Transverse colon (tissue), 4 donors: ENCODE measurements at regions not wholly inside any gene's neighbourhood (a gene's known extent, or its start where the extent isn't known, plus 50 kb on each side); places are given as distances from the start of the nearest gene placed in this dataset.

Experiments used
- DNase-seq: peaks from one replicate; pipeline ENCODE4 v3.0.0-alpha.2; 2019
- H3K27ac ChIP-seq, 4 donors: fragments of 200-600 bp; sonication (generic); 2 replicates each; pipeline ENCODE4 v1.5.1; 2016 to 2018; ENCODE audit warnings: inconsistent platforms in 4 of 4
- H3K27me3 ChIP-seq: fragments of 200-600 bp; sonication (generic); 2 replicates; pipeline ENCODE4 v1.5.1; 2017; ENCODE audit warnings: inconsistent platforms
- H3K36me3 ChIP-seq, 4 donors: fragments of 200-600 bp; sonication (generic); 2 replicates each; pipeline ENCODE4 v1.5.1; 2017 to 2019; ENCODE audit warnings: inconsistent platforms in 4 of 4
- H3K4me1 ChIP-seq, 4 donors: fragments of 200-600 bp; sonication (generic); 2 replicates each; pipeline ENCODE4 v1.5.1; 2017 to 2020; ENCODE audit warnings: inconsistent platforms in 4 of 4
- H3K4me3 ChIP-seq, 4 donors: fragments of 200-600 bp; sonication (generic); 1 replicate in 1 of 4; 2 replicates in 3 of 4; pipeline versions ENCODE4 v1.5.1 to v1.6.1; 2017 to 2019; ENCODE audit warnings: inconsistent platforms in 4 of 4
- H3K9me3 ChIP-seq, 2 donors: fragments of 200-600 bp; sonication (generic); 2 replicates each; pipeline ENCODE4 v1.5.1; 2017 to 2019; ENCODE audit warnings: inconsistent platforms in 2 of 2
- CTCF ChIP-seq, 5 experiments: fragments of 200-600 bp in 3 of 5; fragments of 450-650 bp in 2 of 5; sonication (generic) in 3 of 5; IDR thresholded peaks; 1 replicate in 2 of 5; 2 replicates in 3 of 5; pipeline ENCODE4 v1.5.1; 2016 to 2017; ENCODE audit warnings: antibody characterized with exemption in 5 of 5, inconsistent platforms in 3 of 5, mild to moderate bottlenecking in 2 of 5, moderate library complexity in 1 of 5
- EP300 ChIP-seq: sonication (generic); formaldehyde crosslinking; IDR thresholded peaks from one replicate; pipeline ENCODE4 v1.6.1; 2017; ENCODE audit warnings: antibody characterized with exemption, low read depth
- POLR2A ChIP-seq: fragments of 450-650 bp; IDR thresholded peaks from one replicate; pipeline ENCODE4 v1.6.1; 2016; ENCODE audit warnings: antibody characterized with exemption, mild to moderate bottlenecking, moderate library complexity
- POLR2AphosphoS5 ChIP-seq, 3 donors: sonication (generic); formaldehyde crosslinking; IDR thresholded peaks; one replicate each; pipeline ENCODE4 v1.6.1; 2016; ENCODE audit warnings: antibody characterized with exemption in 3 of 3
- WGBS, 2 donors: methylation state at CpG; one replicate each; pipeline ENCODE4 v1.1.5; 2018; ENCODE audit warnings: low coverage in 1 of 2; 5-methylcytosine and 5-hydroxymethylcytosine counted together
- in situ Hi-C, 4 donors: fragments of 200-750 bp; cut with MboI; loops; one replicate each; pipeline versions ENCODE4 v1.15.0 to v1.15.1; 2017; ENCODE audit warnings: low sequenced_read_pairs in 3 of 4, low pct_ligation_motif_present in 1 of 4, low pct_unique_long_range_greater_than_20kb in 1 of 4
- intact Hi-C: fragments of 100-400 bp; cut with DNase I; formaldehyde crosslinking; loops from one replicate; pipeline ENCODE4 v1.15.1; 2023; ENCODE audit warnings: low total_unique reads

- in situ Hi-C loops (no loop called here), intact Hi-C loops (no loop called here)
- H3K4me3 ChIP-seq = no peak overlapping the region
- TF ChIP-seq EP300 (no peak), POLR2AphosphoS5 (IDR thresholded peaks at IDR 0.05) (no peak), CTCF (IDR thresholded peaks at IDR 0.05) (no peak), POLR2A (no peak)
- H3K27me3 ChIP-seq = no peaks in the 10 kb centered on the region
- H3K4me1 ChIP-seq = peaks cover 0 to 12% (median 0%) of the 10 kb centered on the region in 4 donors
- no peaks in the 10 kb centered on the region for H3K36me3 ChIP-seq
- DNase-seq = no peak
- 80 to 93% methylated on average over 3 of the region's 3 CpGs for WGBS, 2 donors
- no peaks in the 10 kb centered on the region for H3K9me3 ChIP-seq
- H3K27ac ChIP-seq = no peak overlapping the region
Measured at GRCh38 chr7:80309377-80309776, 174.7 kb downstream of the GNAI1 start.

GRCh38 chr7:80307227-80307856, 172.7 kb downstream of the GNAI1 start:
- Histone ChIP-seq H3K9me3 (no peaks in the 10 kb centered on the region), H3K4me1 (peaks cover 0 to 10% (median 0%) of the 10 kb centered on the region in 4 donors), H3K27ac (no peak overlapping the region), H3K4me3 (no peak overlapping the region), H3K36me3 (no peaks in the 10 kb centered on the region), H3K27me3 (no peaks in the 10 kb centered on the region)
- TF ChIP-seq POLR2A (no peak), CTCF (IDR thresholded peaks at IDR 0.05) (no peak), POLR2AphosphoS5 (IDR thresholded peaks at IDR 0.05) (no peak), EP300 (no peak)
- DNase-seq = no peak
- 87 to 90% methylated on average over 2 of the region's 2 CpGs for WGBS, 2 donors
- in situ Hi-C loops = no loop called here
- intact Hi-C loops = no loop called here

DNA sequence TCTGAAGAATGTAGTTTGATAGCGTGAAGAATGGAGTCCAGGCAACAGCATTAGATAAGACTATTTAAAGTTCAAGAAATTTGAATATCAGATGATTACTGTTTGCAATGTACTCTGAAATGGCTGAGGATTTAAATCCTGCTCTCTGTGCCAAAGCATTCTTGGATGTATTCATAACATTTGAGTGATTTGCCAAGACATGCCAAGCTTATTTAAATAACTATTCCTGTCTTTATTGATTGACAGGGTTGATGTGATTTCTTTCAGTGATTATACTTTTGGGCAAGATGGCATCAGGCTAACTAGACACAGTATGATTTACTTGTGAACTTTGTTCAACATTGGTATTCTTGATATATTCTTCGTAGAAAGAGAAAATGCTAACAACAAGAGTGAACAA, 168.7 kb downstream of the GNAI1 start:
- 75 to 89% methylated on average over 2 of the region's 2 CpGs for WGBS, 2 donors
- Histone ChIP-seq H3K4me3 (no peak overlapping the region), H3K36me3 (no peaks in the 10 kb centered on the region), H3K4me1 (no peaks in the 10 kb centered on the region), H3K27ac (no peak overlapping the region), H3K27me3 (no peaks in the 10 kb centered on the region), H3K9me3 (no peaks in the 10 kb centered on the region)
- TF ChIP-seq CTCF (IDR thresholded peaks at IDR 0.05) (no peak), EP300 (no peak), POLR2AphosphoS5 (IDR thresholded peaks at IDR 0.05) (no peak), POLR2A (no peak)
- in situ Hi-C loops (no loop called here), intact Hi-C loops (no loop called here)
- DNase-seq = no peak

GRCh38 chr7:80302636-80303035, 168.0 kb downstream of the GNAI1 start:
- in situ Hi-C loops = no loop called here
- no peak overlapping the region for H3K4me3 ChIP-seq
- no peaks in the 10 kb centered on the region for H3K36me3 ChIP-seq
- no peak for DNase-seq
- H3K27ac ChIP-seq = no peak overlapping the region
- no peaks in the 10 kb centered on the region for H3K27me3 ChIP-seq
- no peak for TF ChIP-seq CTCF (IDR thresholded peaks at IDR 0.05)
- no peak for TF ChIP-seq POLR2AphosphoS5 (IDR thresholded peaks at IDR 0.05)
- TF ChIP-seq POLR2A = no peak
- TF ChIP-seq EP300 = no peak
- H3K9me3 ChIP-seq = no peaks in the 10 kb centered on the region
- H3K4me1 ChIP-seq = no peaks in the 10 kb centered on the region
- WGBS, 2 donors = 83 to 100% methylated on average over 2 of the region's 2 CpGs
- intact Hi-C loops = no loop called here
